Right ventricle myocardium inferior (tissue), 1 donor: ENCODE measurements at regions not wholly inside any gene's neighbourhood (a gene's known extent, or its start where the extent isn't known, plus 50 kb on each side); places are given as distances from the start of the nearest gene placed in this dataset.

ENCODE experiments used
- ATAC-seq: fragments of 200-7000 bp; cut with Tn5 transposase; one replicate; pipeline ENCODE4 v1.9.1; 2020; ENCODE audit warnings: mild to moderate bottlenecking, moderate library complexity
- DNase-seq: peaks from one replicate; pipeline ENCODE4 v3.0.0; 2021; ENCODE audit errors: missing footprints
- intact Hi-C: fragments of 100-400 bp; cut with DNase I; formaldehyde crosslinking; loops from one replicate; pipeline ENCODE4 v1.11.0; 2022
- donor health status: DM: no; HTN: yes; CAD: no; lungs with severe emphysema.

DNA sequence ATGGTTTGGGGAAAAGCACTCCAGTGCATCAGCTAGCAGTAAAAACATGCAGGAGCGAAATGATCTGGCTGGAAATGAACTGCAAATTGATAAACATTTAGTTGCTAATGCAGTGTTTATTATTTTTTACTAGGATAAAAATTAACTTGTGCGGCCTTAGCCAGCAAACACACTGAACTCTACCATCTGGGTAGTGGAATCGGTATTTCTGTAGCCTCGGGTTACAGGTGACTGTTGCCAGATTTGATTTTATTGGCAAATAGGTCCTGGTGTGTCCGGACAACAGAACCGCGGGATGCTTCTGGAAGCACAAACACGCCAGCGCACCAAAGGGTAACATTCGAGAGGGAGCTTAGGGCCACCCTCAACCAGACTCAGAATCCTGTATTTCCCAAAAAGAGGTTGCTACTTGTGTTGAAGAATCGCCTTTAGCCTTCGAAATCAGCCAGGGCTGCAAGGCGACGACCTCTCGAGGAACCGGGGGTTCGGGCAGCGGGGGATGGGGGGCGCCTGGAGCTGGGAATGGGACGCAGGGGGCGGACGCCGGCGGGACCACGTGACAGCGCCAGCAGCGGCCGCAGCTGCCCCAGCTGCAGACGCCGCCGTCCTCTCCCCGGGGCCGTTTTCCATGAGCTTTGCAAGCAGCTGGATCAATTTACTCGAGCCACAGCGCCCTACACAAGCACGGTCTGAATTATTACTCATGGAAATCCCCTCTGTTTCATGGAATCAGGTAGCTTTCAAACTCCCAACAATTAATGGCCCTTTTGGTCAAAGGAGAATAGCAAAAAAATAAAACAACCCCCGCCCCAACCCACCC lies 158.8 kb downstream of the TOMM20 start:
- ATAC-seq, result peak; percentile 65
- intact Hi-C loops, result no loop called here
- peak; percentile 83 for DNase-seq

DNA sequence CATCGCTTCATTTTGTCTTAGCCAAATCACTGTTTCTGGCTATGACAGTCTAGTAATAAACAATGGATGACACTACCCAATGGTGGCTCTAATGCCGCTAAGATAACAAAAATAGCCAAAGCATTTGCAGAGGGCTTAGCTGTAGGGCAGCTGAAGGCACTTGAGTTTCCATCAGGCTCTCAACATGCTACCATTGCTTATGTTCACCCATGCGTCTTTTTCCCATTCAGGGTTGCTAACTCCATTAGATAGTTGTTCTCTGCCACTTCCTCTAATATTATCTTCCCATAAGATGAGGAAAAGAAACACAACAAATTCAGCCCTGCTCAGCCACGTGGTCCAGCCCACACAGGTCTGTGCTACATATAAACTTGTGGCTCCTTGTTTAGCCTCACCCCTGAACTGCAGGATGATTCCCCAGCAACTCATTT lies 159.6 kb downstream of the TOMM20 start:
- no peak for ATAC-seq
- intact Hi-C loops, result no loop called here
- DNase-seq, result no peak

DNA sequence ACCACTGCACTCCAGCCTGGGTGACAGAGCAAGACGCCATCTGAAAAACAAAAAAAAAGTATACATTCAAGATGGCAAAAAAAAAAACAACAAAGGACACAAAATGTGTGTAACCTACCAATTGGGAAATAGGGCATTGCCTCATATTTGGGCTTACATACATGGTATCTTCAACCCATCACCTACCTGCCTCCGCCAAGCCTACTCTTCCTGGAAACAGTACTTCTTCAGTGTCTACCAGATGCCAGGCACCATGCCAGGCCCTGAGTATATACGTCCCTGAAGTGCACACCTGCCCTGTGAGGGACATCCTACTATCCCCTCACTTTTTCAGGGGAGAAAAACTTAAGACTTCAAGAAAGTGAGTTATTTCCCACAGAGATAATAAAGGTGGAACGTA lies 160.2 kb downstream of the TOMM20 start:
- intact Hi-C loops, result no loop called here
- ATAC-seq (no peak), DNase-seq (no peak)

DNA sequence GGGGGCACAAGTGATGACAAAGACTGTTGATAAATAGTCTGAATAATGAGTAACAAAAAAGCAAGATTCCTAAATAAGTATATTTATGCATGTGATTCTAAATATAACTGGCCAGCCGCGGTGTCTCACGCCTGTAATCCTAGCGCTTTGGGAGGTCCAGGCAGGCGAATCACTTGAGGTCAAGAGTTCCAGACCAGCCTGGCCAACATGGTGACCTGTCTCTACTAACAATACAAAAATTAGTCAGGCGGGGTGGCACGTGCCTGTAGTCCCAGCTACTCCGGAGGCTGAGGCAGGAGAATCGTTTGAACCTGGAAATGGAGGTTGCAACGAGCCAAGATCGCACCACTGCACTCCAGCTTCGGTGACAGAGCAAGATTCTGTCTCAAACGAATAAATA lies 161.5 kb downstream of the TOMM20 start:
- no peak for DNase-seq
- intact Hi-C loops, result no loop called here
- no peak for ATAC-seq

DNA sequence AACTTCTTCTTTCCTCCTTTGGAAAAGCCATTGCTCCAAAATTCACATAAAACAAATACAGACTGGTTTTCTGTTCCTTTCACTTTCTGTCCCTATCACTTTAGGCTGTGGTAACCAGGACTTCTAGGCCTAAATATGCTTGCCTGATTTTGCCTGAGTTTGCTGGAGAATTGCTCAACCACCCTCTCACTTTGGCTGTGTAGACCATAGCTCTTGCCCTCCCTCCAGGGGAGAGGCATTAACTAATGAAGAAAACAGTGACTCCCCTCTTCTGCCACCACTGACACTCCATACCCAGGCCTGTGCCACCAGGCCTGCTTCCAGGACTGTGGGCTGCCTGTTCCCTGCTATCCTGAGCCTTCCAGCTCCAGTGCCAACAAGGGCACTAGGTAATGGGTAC lies 163.5 kb downstream of the TOMM20 start:
- ATAC-seq, result peak; percentile 29
- intact Hi-C loops, result no loop called here
- no peak for DNase-seq

DNA sequence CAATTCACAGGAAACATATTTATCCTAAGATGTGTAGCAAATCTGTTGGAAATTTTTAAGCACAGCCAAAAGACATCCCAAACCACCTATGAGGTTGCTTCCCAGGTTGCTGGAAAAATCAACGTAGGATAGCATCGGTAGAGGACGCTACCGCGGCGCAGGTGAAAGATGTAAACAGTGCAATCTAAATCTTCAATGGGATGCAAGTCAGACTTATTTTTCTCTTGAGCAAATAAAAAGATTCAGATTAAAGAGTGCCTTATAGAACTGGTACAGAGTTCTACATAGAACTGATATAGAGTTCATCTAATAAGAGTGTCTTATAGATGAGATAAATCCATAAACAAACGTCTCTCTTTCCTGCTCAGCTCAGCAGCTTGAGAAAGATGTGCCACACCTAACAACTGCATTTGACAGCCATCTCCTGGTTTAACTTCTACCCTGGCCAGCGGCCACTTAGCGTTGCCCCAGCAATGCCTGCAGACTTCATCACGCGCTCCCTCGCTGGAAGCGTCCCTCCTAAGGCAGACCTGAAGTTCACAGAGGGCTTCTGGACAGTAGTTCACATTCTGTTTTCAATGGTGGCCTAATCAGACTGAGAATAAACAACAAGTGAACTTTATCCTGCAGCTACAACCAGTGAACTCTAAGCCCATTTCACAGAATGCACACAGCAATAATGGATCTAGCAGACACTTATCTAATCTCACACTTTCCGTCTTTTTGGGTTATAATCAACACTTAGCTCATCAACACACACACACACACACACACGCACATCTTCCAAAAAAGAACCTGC lies 164.5 kb downstream of the TOMM20 start:
- DNase-seq (no peak), ATAC-seq (peak; percentile 53)
- intact Hi-C loops, result loop anchor here (5.0 kb wide), 1 partner anchor 37 kb away; no protein-coding TSS in a partner anchor

DNA sequence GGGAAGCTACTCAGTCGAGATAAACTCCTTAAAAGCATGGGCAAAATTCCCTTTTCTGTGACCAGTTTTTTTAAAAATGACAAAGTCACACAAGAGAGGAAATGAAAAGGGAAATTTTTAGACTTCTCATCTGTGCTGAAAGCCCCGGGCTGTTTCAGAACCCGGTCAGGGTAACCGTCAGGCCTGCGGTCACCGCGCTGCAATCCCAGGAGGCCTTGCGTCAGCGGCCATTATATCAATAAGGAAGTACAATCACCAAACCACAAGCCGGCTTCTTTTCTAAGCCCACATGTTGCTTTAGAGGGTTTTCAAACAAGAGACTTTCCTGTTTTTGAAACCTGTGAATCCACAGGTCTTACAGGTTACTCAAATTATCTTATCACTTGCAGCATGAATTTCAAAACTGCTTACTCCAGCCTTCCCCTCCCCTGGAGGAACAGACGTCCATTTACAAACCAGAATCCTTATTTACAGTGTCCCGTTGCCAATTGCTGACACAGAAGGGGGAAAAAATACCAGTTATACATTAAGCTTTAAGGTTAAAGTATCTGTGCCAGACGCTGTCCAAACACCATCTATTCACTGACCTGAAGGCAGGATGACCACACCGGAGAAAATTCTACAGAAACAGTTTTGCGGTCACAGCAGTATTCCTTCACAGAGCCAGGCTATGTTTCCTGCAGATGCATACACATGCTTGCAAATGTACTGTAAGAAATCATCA lies 165.3 kb downstream of the TOMM20 start:
- ATAC-seq (peak; percentile 62), DNase-seq (peak; percentile 96)
- intact Hi-C loops, result loop anchor here (5.0 kb wide), 1 partner anchor 36 kb away; no protein-coding TSS in a partner anchor

DNA sequence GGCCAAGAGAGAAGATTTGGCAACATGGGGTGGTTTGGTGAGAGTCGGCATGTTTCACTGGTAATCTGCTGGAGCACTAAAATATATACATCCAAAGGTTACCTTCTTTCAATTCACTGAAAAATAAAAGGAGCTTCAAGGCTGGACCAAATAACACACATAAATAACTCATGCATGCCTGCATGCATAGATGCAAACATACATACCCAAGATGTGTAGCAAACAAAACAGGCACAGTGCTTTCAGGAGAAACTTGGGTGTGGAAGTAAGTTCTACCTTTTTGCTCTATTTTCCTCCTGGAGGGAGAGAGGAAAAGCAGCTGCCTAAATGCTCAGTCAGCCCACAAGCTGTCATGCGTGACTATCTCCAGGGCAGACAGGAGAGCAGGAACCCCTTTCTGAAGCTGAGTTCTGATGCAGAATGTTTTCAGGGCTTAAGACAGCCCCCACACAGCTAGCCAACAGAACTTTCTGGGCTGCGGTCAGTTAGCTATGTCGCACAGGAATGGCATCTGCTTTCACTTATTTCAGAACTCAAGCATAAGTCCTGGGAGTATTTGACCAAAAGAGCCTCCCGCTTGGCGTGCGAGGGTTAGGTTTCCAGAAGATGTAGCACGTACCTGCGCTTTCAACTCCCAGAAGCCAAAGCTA lies 166.2 kb downstream of the TOMM20 start:
- ATAC-seq, result peak; percentile 32
- DNase-seq, result no peak

DNA sequence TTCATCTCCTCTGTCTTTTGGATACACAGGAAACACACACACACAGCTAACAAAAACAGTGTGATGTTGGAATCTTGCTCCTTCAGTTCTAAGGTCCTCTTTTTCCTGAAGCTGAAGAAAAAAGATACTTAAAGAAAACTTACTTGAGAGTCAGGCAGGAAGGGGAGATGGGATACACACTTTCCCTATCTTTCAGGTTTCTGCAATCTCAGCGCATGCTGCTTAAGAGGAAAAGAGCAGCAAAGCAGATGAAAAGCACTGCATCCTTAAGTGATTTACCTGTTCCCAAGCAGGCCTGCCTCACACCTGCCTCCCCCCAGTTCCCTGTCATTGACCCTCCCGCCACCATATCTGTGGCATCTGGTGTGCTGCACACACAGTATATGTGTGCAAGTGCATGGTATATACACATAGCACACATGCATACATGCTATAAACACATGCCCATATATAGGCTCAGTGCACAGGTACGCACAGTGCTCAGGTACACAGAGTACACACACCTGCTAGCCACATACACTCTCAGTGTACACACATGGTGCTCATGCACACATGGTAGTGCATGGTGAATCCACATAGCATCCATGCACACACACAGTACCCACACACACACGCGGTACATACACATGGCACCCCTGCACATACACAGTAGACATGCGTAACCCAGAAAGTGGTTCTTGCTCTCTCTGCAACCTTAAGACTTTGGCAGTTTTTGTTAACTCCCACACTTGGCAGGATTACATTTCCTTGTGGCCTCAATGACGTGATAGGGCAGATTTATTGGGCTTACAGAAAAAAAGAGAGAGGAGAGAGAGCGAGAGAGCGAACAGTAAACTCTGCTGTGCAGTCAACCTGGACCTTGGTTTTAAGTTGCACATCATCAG lies 166.9 kb downstream of the TOMM20 start:
- intact Hi-C loops, result loop anchor here (5.0 kb wide), 1 partner anchor 34 kb away; no protein-coding TSS in a partner anchor
- DNase-seq, result no peak
- peak; percentile 48 for ATAC-seq

More for the DNA sequence above, 166.2 kb downstream of the TOMM20 start:
- intact Hi-C loops, result loop anchor here (5.0 kb wide), 1 partner anchor 35 kb away; no protein-coding TSS in a partner anchor

DNA sequence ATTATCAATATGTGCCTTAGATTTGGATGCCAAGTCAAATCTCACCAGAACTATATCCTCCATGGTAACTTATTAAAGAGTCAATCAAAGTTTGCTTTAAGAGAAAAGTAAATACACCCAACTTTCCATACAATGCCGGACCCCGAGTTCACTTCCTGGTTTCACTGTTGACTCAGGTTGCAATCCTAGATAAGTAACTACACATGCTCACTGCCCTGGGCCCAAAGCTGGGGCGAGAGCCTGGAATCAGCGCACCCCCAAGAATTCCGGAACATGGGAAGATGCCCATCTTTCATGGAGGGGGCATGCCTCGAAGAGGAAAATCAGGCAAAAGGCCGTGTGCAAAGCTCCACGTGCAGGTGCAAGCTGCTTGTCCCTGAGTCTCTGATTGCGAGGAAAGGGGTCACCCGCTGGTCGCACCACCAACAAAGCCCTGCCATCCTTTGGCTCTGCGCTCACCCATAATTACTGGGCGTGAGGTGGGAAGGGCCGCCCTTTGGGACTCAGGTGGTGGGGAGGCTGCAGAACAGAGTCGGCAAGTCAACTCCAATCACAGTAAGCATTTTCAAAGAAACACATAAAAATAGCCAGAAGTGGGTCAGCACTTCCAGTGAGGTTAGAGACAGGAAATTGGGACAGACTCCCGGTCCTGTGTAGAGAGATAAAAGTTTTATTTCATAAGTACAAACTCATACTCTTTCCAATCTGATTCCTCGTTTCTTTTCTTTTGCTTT lies 167.7 kb downstream of the TOMM20 start:
- ATAC-seq (peak; percentile 38), DNase-seq (no peak)
- intact Hi-C loops, result loop anchor here (5.0 kb wide), 1 partner anchor 34 kb away; no protein-coding TSS in a partner anchor

DNA sequence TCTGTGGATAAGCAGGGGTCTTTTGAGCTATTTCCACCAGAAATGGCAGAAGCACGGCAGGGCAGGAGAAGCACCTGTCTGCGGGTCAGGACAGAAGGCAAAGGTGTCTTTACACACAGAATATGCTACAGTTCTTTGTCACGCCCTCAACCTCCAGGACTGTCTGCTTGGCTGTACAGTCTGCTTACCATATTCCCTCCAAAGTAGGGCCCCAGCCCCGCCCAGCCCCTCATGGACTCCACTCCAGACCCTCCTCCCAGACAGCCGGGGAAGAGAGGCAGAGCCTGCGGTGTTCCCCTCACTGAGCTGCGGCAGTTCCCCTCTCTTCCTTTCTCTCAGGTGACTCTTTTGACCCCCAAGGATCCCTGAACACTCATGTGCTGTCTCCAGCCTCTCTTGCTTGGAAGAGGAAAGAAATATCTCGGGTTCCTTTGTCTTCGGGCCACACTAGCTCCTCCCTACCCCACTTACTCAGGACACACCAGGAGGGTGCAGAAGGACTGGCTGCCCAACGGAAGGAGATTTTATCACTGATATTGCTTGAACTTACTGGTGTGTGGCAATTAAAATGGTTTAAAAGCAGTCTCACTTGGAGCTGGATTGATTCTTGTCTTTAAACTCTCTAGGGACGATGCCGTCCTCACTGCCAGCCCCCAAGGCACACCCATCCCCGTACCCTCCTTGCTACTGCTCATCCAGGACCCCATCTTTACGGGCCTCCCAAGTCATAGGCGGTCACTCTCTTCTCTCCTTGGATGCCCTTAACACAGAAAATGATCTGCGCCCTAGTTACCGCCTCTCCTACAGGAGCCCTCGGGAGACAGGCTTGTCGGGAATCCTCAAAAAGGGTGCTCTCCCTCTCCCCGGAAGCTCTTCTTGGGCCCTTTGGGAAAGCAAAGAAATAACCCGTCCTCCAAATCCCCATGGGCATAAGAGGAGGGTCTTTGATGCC lies 169.7 kb downstream of the TOMM20 start:
- ATAC-seq (no peak), DNase-seq (no peak)
- intact Hi-C loops, result no loop called here

DNA sequence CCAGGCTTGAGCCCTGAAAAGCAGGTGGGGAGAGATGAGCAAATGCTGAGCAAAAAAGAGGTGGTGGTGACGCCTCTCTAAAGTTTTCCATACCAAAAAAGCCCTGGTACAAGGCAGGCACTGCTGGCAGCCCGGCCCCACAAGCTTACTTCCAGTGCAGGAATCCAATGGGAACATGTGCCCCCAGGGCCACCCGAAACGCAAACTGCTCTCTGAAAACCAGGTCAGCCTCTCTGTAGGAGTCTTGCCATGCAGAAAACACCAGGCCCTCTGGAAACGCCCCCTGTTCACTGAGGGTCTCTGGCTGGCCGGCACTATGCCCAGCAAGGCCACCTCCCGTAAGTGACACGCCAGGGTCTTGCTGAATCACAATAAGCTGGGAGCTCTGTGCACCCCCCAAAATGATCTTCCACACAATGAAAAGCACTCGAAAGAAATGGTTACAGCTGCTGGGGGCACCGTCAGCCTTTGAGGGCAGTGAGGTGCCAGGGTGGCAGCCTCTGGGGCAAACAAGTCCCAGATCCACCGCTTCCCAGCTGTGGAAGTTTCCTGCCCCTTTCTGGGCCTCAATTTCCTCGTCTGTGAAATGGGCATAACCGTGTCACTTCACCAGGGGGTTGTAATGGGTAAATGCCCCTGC lies 170.5 kb downstream of the TOMM20 start:
- no peak for DNase-seq
- intact Hi-C loops, result no loop called here

DNA sequence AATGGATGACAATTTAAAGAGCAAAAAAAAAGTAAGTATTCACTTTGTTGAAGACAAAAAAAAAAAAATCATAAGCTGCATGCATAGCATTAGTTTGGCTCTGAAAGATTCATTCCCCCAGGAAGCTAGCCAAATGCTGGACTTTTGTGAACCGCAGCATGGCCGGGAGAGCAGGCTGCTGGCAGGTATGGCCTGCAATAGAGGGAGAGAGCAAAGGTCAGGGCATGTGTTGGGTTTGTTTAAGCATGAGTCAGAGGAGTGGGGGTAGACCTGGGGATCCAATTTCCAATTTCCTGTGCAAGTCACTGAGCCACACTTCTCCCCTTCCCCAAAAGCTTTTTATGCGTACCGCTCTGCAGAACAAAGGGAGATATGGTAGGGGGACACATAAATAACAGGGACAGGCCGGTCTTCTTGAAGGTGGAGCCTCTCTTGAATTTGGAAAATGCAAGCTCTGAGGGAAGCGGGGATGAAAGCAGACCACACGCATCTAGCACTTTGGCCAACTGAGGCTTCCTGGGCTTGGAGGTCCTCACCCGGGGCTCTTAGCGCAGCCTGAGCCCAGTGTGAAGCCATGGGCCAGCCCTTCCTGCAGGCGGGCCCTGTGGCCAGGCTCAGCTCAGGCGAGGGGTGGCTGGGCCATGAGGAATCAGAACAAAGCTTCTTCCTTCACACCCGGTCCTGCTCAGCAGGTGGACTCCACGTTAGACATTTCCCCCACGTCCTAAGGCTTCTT lies 171.1 kb downstream of the TOMM20 start:
- no peak for DNase-seq
- no peak for ATAC-seq
- intact Hi-C loops, result no loop called here

More for the DNA sequence above, 170.5 kb downstream of the TOMM20 start:
- no peak for ATAC-seq

DNA sequence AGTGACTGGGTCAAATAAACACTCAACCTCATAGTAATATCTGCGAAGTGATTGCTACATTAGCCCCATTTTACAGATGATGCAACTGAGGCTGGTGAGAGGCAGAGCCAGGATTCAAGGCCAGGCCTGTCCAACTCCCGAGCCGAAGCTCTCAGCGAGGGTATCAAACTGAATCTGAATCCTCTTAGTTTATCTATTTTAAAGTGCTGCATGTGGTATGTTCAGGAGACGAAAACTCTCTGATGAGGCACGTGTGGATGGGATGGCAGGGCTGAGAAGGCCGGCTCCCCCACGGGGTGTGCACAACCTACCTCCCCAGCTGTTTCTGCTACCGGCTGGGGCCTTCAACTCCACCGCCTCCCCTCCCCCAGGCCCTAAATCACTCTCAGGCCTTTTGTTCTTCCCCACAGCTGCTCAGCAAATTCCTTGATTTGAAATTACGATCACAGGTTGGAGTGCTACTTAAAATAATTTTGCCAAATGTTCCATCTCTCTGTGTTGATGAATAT lies 171.8 kb downstream of the TOMM20 start:
- ATAC-seq, result no peak
- DNase-seq, result no peak
- intact Hi-C loops, result no loop called here
